CD4-positive, CD25-positive, alpha-beta regulatory T cell (primary cell): ENCODE measurements at regions not wholly inside any gene's neighbourhood (a gene's known extent, or its start where the extent isn't known, plus 50 kb on each side); places are given as distances from the start of the nearest gene placed in this dataset.
"Not testable (repeated sequence)": the region's sequence is repeated elsewhere in the genome, so short reads cannot be mapped to it uniquely, and the experiment has no call there.

Source experiments
- ATAC-seq, 2 donors: fragments of 150-1000 bp; cut with Tn5 transposase; one replicate each; pipeline ENCODE4 v1.10.0; 2021; ENCODE audit warnings: low read depth in 2 of 2, moderate number of reproducible peaks in 2 of 2, moderate library complexity in 1 of 2
- DNase-seq, 3 donors: peaks; one replicate each; pipeline versions ENCODE4 v3.0.0 to v3.0.0-alpha.2; 2012 to 2022; ENCODE audit warnings: mixed read lengths in 1 of 3
- H3K27ac ChIP-seq: one replicate; pipeline ENCODE4 v1.7.0; 2013; ENCODE audit warnings: mild to moderate bottlenecking, low read length; ENCODE audit not compliant: insufficient read depth, poor library complexity, severe bottlenecking
- H3K27me3 ChIP-seq: one replicate; pipeline ENCODE4 v1.7.0; 2013; ENCODE audit warnings: low read length; ENCODE audit not compliant: control insufficient read depth, insufficient read depth
- H3K36me3 ChIP-seq: one replicate; pipeline ENCODE4 v1.7.0; 2013; ENCODE audit warnings: mild to moderate bottlenecking, low read length, moderate library complexity; ENCODE audit not compliant: control insufficient read depth, insufficient read depth
- H3K4me1 ChIP-seq: 2 replicates; pipeline ENCODE4 v1.7.0; 2013; ENCODE audit warnings: mild to moderate bottlenecking, low read length; ENCODE audit not compliant: insufficient read depth, control insufficient read depth, poor library complexity, severe bottlenecking
- H3K4me3 ChIP-seq: one replicate; pipeline ENCODE4 v1.7.0; 2013; ENCODE audit warnings: low read depth, mild to moderate bottlenecking, low read length, moderate library complexity
- H3K9me3 ChIP-seq, 2 experiments: 1 replicate in 1 of 2; 2 replicates in 1 of 2; pipeline ENCODE4 v1.7.0; 2013; ENCODE audit warnings: low read length in 2 of 2, mild to moderate bottlenecking in 1 of 2, moderate library complexity in 1 of 2; ENCODE audit not compliant: control insufficient read depth in 2 of 2
- H3K27ac Mint-ChIP-seq, 3 donors: one replicate each; pipeline ENCODE4 v1.8.0; 2020 to 2022; ENCODE audit warnings: mild to moderate bottlenecking in 3 of 3, mixed read lengths in 3 of 3, moderate library complexity in 2 of 3
- H3K27me3 Mint-ChIP-seq: one replicate; pipeline ENCODE4 v1.8.0; 2022; ENCODE audit warnings: mild to moderate bottlenecking, mixed read lengths
- H3K36me3 Mint-ChIP-seq: one replicate; pipeline ENCODE4 v1.8.0; 2020; ENCODE audit warnings: mixed read lengths
- H3K4me1 Mint-ChIP-seq, 4 donors: one replicate each; pipeline ENCODE4 v1.8.0; 2020 to 2022; ENCODE audit warnings: mixed read lengths in 4 of 4, mild to moderate bottlenecking in 1 of 4
- H3K4me3 Mint-ChIP-seq, 4 donors: one replicate each; pipeline ENCODE4 v1.8.0; 2020 to 2022; ENCODE audit warnings: mild to moderate bottlenecking in 4 of 4, mixed read lengths in 4 of 4, moderate library complexity in 3 of 4
- H3K9me3 Mint-ChIP-seq, 7 donors: one replicate each; pipeline ENCODE4 v1.8.0; 2020 to 2022; ENCODE audit warnings: mixed read lengths in 7 of 7, mild to moderate bottlenecking in 3 of 7, moderate library complexity in 2 of 7

- H3K36me3 Mint-ChIP-seq, H3K9me3 ChIP-seq, H3K27ac Mint-ChIP-seq, H3K27me3 ChIP-seq, H3K27me3 Mint-ChIP-seq, H3K27ac ChIP-seq, H3K4me1 Mint-ChIP-seq, ATAC-seq, H3K4me3 ChIP-seq, H3K9me3 Mint-ChIP-seq, H3K4me1 ChIP-seq, H3K36me3 ChIP-seq, H3K4me3 Mint-ChIP-seq: not testable (repeated sequence)
- DNase-seq: peak in 1 of 3 donors; percentile 34
These were observed 53.1 kb upstream of the TMEM252 start for GRCh38 chr9:68593760-68594159.

GRCh38 chr9:68595868-68596267, 55.2 kb upstream of the TMEM252 start:
- no peaks in the 10 kb centered on the region for H3K36me3 Mint-ChIP-seq
- no peaks in the 10 kb centered on the region for H3K4me1 ChIP-seq
- H3K9me3 Mint-ChIP-seq: peaks cover 0 to 6% (median 1%) of the 10 kb centered on the region in 7 donors
- H3K4me3 ChIP-seq: no peak overlapping the region
- DNase-seq (no peak), ATAC-seq (no peak)
- H3K4me3 Mint-ChIP-seq: no peak overlapping the region
- no peak overlapping the region for H3K27ac ChIP-seq
- H3K27me3 Mint-ChIP-seq: peaks cover 12% of the 10 kb centered on the region
- no peaks in the 10 kb centered on the region for H3K9me3 ChIP-seq
- no peaks in the 10 kb centered on the region for H3K4me1 Mint-ChIP-seq
- peaks cover 2% of the 10 kb centered on the region for H3K27me3 ChIP-seq
- no peaks in the 10 kb centered on the region for H3K36me3 ChIP-seq
- H3K27ac Mint-ChIP-seq: no peak overlapping the region

- DNase-seq: no peak
- ATAC-seq: no peak
- H3K4me1 Mint-ChIP-seq: no peaks in the 10 kb centered on the region
- H3K9me3 Mint-ChIP-seq: peaks cover 0 to 4% (median 0%) of the 10 kb centered on the region in 7 donors
- no peak overlapping the region for H3K4me3 Mint-ChIP-seq
- peaks cover 2% of the 10 kb centered on the region for H3K27me3 ChIP-seq
- no peaks in the 10 kb centered on the region for H3K4me1 ChIP-seq
- no peak overlapping the region for H3K4me3 ChIP-seq
- no peaks in the 10 kb centered on the region for H3K36me3 ChIP-seq
- H3K27ac ChIP-seq: no peak overlapping the region
- peaks cover 16% of the 10 kb centered on the region for H3K27me3 Mint-ChIP-seq
- H3K36me3 Mint-ChIP-seq: no peaks in the 10 kb centered on the region
- no peaks in the 10 kb centered on the region for H3K9me3 ChIP-seq
- H3K27ac Mint-ChIP-seq: no peak overlapping the region
These were observed 56.8 kb upstream of the TMEM252 start for GRCh38 chr9:68597362-68597997.

GRCh38 chr9:68599826-68600225, 59.1 kb upstream of the TMEM252 start:
- ATAC-seq: no peak
- H3K27me3 Mint-ChIP-seq: peaks cover 16% of the 10 kb centered on the region
- peaks cover 0 to 4% (median 0%) of the 10 kb centered on the region in 7 donors for H3K9me3 Mint-ChIP-seq
- H3K4me1 Mint-ChIP-seq: no peaks in the 10 kb centered on the region
- no peak overlapping the region for H3K4me3 Mint-ChIP-seq
- Histone ChIP-seq H3K27me3 (peaks cover 6% of the 10 kb centered on the region), H3K27ac (no peak overlapping the region), H3K36me3 (no peaks in the 10 kb centered on the region), H3K4me3 (no peak overlapping the region), H3K4me1 (no peaks in the 10 kb centered on the region), H3K9me3 (no peaks in the 10 kb centered on the region)
- no peaks in the 10 kb centered on the region for H3K36me3 Mint-ChIP-seq
- H3K27ac Mint-ChIP-seq: no peak overlapping the region
- no peak for DNase-seq

GRCh38 chr9:68601081-68601480, 60.4 kb upstream of the TMEM252 start:
- H3K27ac Mint-ChIP-seq: no peak overlapping the region
- no peaks in the 10 kb centered on the region for H3K36me3 Mint-ChIP-seq
- Histone ChIP-seq H3K9me3 (no peaks in the 10 kb centered on the region), H3K4me1 (no peaks in the 10 kb centered on the region), H3K27me3 (peaks cover 6% of the 10 kb centered on the region), H3K36me3 (no peaks in the 10 kb centered on the region), H3K4me3 (no peak overlapping the region), H3K27ac (no peak overlapping the region)
- DNase-seq: no peak
- H3K4me1 Mint-ChIP-seq: no peaks in the 10 kb centered on the region
- H3K9me3 Mint-ChIP-seq: peaks cover 0 to 1% (median 0%) of the 10 kb centered on the region in 7 donors
- H3K27me3 Mint-ChIP-seq: peaks cover 16% of the 10 kb centered on the region
- no peak overlapping the region for H3K4me3 Mint-ChIP-seq
- ATAC-seq: no peak

- H3K4me3 Mint-ChIP-seq: no peak overlapping the region
- peaks cover 0 to 1% (median 0%) of the 10 kb centered on the region in 7 donors for H3K9me3 Mint-ChIP-seq
- Histone ChIP-seq H3K4me1 (no peaks in the 10 kb centered on the region), H3K27me3 (peaks cover 6% of the 10 kb centered on the region), H3K9me3 (no peaks in the 10 kb centered on the region), H3K36me3 (no peaks in the 10 kb centered on the region), H3K27ac (no peak overlapping the region), H3K4me3 (no peak overlapping the region)
- peaks cover 15% of the 10 kb centered on the region for H3K27me3 Mint-ChIP-seq
- DNase-seq (no peak), ATAC-seq (no peak)
- no peaks in the 10 kb centered on the region for H3K36me3 Mint-ChIP-seq
- no peaks in the 10 kb centered on the region for H3K4me1 Mint-ChIP-seq
- no peak overlapping the region for H3K27ac Mint-ChIP-seq
These were observed 62.7 kb upstream of the TMEM252 start for GRCh38 chr9:68603371-68603770.

GRCh38 chr9:68608763-68609162, 68.1 kb upstream of the TMEM252 start:
- Histone ChIP-seq H3K27ac (no peak overlapping the region), H3K9me3 (no peaks in the 10 kb centered on the region), H3K36me3 (no peaks in the 10 kb centered on the region), H3K4me1 (no peaks in the 10 kb centered on the region), H3K4me3 (no peak overlapping the region), H3K27me3 (peaks cover 3% of the 10 kb centered on the region)
- peaks cover 21% of the 10 kb centered on the region for H3K27me3 Mint-ChIP-seq
- no peaks in the 10 kb centered on the region for H3K36me3 Mint-ChIP-seq
- ATAC-seq (no peak), DNase-seq (no peak)
- no peaks in the 10 kb centered on the region for H3K4me1 Mint-ChIP-seq
- H3K4me3 Mint-ChIP-seq: peak overlapping the region in 1 of 4 donors; percentile 35
- no peaks in the 10 kb centered on the region for H3K9me3 Mint-ChIP-seq
- no peak overlapping the region for H3K27ac Mint-ChIP-seq

- Histone ChIP-seq H3K27me3 (no peaks in the 10 kb centered on the region), H3K4me1 (no peaks in the 10 kb centered on the region), H3K9me3 (no peaks in the 10 kb centered on the region), H3K4me3 (no peak overlapping the region), H3K36me3 (no peaks in the 10 kb centered on the region), H3K27ac (no peak overlapping the region)
- no peaks in the 10 kb centered on the region for H3K36me3 Mint-ChIP-seq
- H3K27ac Mint-ChIP-seq: no peak overlapping the region
- H3K9me3 Mint-ChIP-seq: no peaks in the 10 kb centered on the region
- H3K4me1 Mint-ChIP-seq: no peaks in the 10 kb centered on the region
- peaks cover 21% of the 10 kb centered on the region for H3K27me3 Mint-ChIP-seq
- DNase-seq: no peak
- ATAC-seq: no peak
- H3K4me3 Mint-ChIP-seq: no peak overlapping the region
These were observed 69.3 kb upstream of the TMEM252 start for GRCh38 chr9:68609901-68610415.
